HEK293T (cell line): ENCODE measurements at regions not wholly inside any gene's neighbourhood (a gene's known extent, or its start where the extent isn't known, plus 50 kb on each side); places are given as distances from the start of the nearest gene placed in this dataset.

Source experiments
- ARNT ChIP-seq: fragments of 450-650 bp; IDR thresholded peaks from 2 replicates; pipeline ENCODE4 v1.6.1; 2017; ENCODE audit warnings: mild to moderate bottlenecking
- BHLHE40 ChIP-seq: fragments of 450-650 bp; IDR thresholded peaks from 2 replicates; pipeline ENCODE4 v1.6.1; 2016; ENCODE audit warnings: mild to moderate bottlenecking, moderate library complexity, borderline replicate concordance
- FOXK2 ChIP-seq: fragments of 450-650 bp; IDR thresholded peaks from 2 replicates; pipeline ENCODE4 v1.6.1; 2016; ENCODE audit warnings: mild to moderate bottlenecking
- FOXM1 ChIP-seq: fragments of 450-650 bp; IDR thresholded peaks from 2 replicates; pipeline ENCODE4 v1.6.1; 2017; ENCODE audit warnings: mild to moderate bottlenecking, borderline replicate concordance
- HDGF ChIP-seq: fragments of 450-650 bp; IDR thresholded peaks from 2 replicates; pipeline ENCODE4 v1.6.1; 2017; ENCODE audit warnings: antibody characterized with exemption, borderline replicate concordance
- L3MBTL2 ChIP-seq: fragments of 450-650 bp; conservative IDR thresholded peaks from 2 replicates; pipeline ENCODE4 v1.6.1; 2016; ENCODE audit warnings: mild to moderate bottlenecking
- LEF1 ChIP-seq: fragments of 450-650 bp; IDR thresholded peaks from 2 replicates; pipeline ENCODE4 v1.6.1; 2017; ENCODE audit warnings: mild to moderate bottlenecking, borderline replicate concordance
- NFRKB ChIP-seq: fragments of 450-650 bp; IDR thresholded peaks from 2 replicates; pipeline ENCODE4 v1.6.1; 2016; ENCODE audit warnings: mild to moderate bottlenecking, moderate library complexity
- SP1 ChIP-seq: fragments of 450-650 bp; IDR thresholded peaks from 2 replicates; pipeline ENCODE4 v1.6.1; 2017
- SUZ12 ChIP-seq: fragments of 450-650 bp; IDR thresholded peaks from 2 replicates; pipeline ENCODE4 v1.6.1; 2016; ENCODE audit warnings: mild to moderate bottlenecking
- TARDBP ChIP-seq: fragments of 450-650 bp; IDR thresholded peaks from 2 replicates; pipeline ENCODE4 v1.6.1; 2016
- ZNF384 ChIP-seq: fragments of 450-650 bp; IDR thresholded peaks from 2 replicates; pipeline ENCODE4 v1.6.1; 2016
- TF ChIP-seq, protein P1 (sequence below): fragments of 450-650 bp; IDR thresholded peaks from 2 replicates; pipeline ENCODE4 v1.6.1; 2016

DNA sequence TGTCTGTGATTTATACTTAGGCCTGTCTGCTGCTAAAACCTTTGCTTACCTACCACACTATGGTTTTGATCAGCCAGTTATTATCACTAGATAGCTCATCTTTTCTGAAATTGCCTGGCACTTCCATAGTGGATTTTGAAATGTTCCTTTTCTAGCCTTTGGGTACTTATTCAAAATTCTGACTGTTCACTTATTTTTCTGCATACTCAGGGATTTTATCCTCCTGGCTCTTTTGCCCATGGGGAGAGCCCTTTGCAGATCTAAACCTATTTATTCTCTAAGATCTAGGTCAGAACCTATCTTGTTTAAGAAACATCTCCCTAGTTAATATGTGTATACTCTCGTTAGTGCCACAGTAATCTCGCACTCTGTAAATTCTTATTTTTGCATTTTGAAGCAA is 103.5 kb upstream of the C9orf72 start:
- TF ChIP-seq FOXM1 (no peak), BHLHE40 (no peak), ZNF384 (no peak), TARDBP (no peak), ARNT (no peak), LEF1 (no peak), FOXK2 (no peak), SUZ12 (no peak), SP1 (no peak), NFRKB (no peak), L3MBTL2 (no peak), HDGF (no peak)
- TF ChIP-seq, protein P1, sequence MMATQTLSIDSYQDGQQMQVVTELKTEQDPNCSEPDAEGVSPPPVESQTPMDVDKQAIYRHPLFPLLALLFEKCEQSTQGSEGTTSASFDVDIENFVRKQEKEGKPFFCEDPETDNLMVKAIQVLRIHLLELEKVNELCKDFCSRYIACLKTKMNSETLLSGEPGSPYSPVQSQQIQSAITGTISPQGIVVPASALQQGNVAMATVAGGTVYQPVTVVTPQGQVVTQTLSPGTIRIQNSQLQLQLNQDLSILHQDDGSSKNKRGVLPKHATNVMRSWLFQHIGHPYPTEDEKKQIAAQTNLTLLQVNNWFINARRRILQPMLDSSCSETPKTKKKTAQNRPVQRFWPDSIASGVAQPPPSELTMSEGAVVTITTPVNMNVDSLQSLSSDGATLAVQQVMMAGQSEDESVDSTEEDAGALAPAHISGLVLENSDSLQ = no peak
